Urothelium cell line (cell line): ENCODE measurements at regions not wholly inside any gene's neighbourhood (a gene's known extent, or its start where the extent isn't known, plus 50 kb on each side); places are given as distances from the start of the nearest gene placed in this dataset.
"Not testable (repeated sequence)": the region's sequence is repeated elsewhere in the genome, so short reads cannot be mapped to it uniquely, and the experiment has no call there.

ENCODE experiments used
- DNase-seq: peaks from one replicate; pipeline ENCODE4 v3.0.0; 2011; ENCODE audit warnings: low spot score, mixed read lengths
- FAIRE-seq: peaks from 2 replicates; lab custom pipeline; 2011; peaks lifted over from hg19 to GRCh38; lab: Jason Lieb, UNC

GRCh38 chr5:3324421-3325101, 271.1 kb upstream of the IRX1 start:
- DNase-seq = peak; percentile 73
- no peak for FAIRE-seq

GRCh38 chr5:3323966-3324365, 271.7 kb upstream of the IRX1 start:
- not testable (repeated sequence) for DNase-seq, FAIRE-seq

GRCh38 chr5:3323144-3323543, 272.5 kb upstream of the IRX1 start:
- no peak for DNase-seq
- FAIRE-seq = no peak

GRCh38 chr5:3322642-3323041, 273.0 kb upstream of the IRX1 start:
- FAIRE-seq = no peak
- DNase-seq = no peak

- DNase-seq = no peak
- no peak for FAIRE-seq
Measured at GRCh38 chr5:3321923-3322322, 273.7 kb upstream of the IRX1 start.

- FAIRE-seq = no peak
- no peak for DNase-seq
Measured at GRCh38 chr5:3321119-3321760, 274.4 kb upstream of the IRX1 start.

GRCh38 chr5:3320317-3320875, 275.2 kb upstream of the IRX1 start:
- DNase-seq (peak; percentile 83), FAIRE-seq (no peak)

- no peak for FAIRE-seq
- no peak for DNase-seq
Measured at GRCh38 chr5:3317051-3317795, 278.4 kb upstream of the IRX1 start.

- DNase-seq (no peak), FAIRE-seq (no peak)
Measured at GRCh38 chr5:3313569-3313968, 282.1 kb upstream of the IRX1 start.

- DNase-seq (no peak), FAIRE-seq (peak; percentile 73)
Measured at GRCh38 chr5:3312299-3312698, 283.3 kb upstream of the IRX1 start.

- FAIRE-seq = peak; percentile 58
- peak; percentile 67 for DNase-seq
Measured at GRCh38 chr5:3311433-3311832, 284.2 kb upstream of the IRX1 start.

- peak; percentile 94 for DNase-seq
- FAIRE-seq = peak; percentile 96
Measured at GRCh38 chr5:3310541-3311261, 284.9 kb upstream of the IRX1 start.

GRCh38 chr5:3309538-3309937, 286.1 kb upstream of the IRX1 start:
- DNase-seq (peak; percentile 45), FAIRE-seq (peak; percentile 79)

- FAIRE-seq (no peak), DNase-seq (peak; percentile 23)
Measured at GRCh38 chr5:3307982-3308621, 287.5 kb upstream of the IRX1 start.

GRCh38 chr5:3305432-3305831, 290.2 kb upstream of the IRX1 start:
- no peak for DNase-seq

GRCh38 chr5:3304346-3304745, 291.3 kb upstream of the IRX1 start:
- FAIRE-seq (no peak), DNase-seq (no peak)

More at GRCh38 chr5:3305432-3305831, 290.2 kb upstream of the IRX1 start:
- FAIRE-seq = no peak

- no peak for FAIRE-seq
- peak; percentile 27 for DNase-seq
Measured at GRCh38 chr5:3303777-3304176, 291.9 kb upstream of the IRX1 start.

GRCh38 chr5:3302228-3302627, 293.4 kb upstream of the IRX1 start:
- FAIRE-seq (no peak), DNase-seq (no peak)

GRCh38 chr5:3301306-3301705, 294.3 kb upstream of the IRX1 start:
- DNase-seq (no peak), FAIRE-seq (no peak)

GRCh38 chr5:3300726-3301125, 294.9 kb upstream of the IRX1 start:
- no peak for DNase-seq
- FAIRE-seq = no peak
